ENCODE measurements at regions not wholly inside any gene's neighbourhood (a gene's known extent, or its start where the extent isn't known, plus 50 kb on each side); places are given as distances from the start of the nearest gene placed in this dataset.
"Not testable (repeated sequence)": the region's sequence is repeated elsewhere in the genome, so short reads cannot be mapped to it uniquely, and the experiment has no call there.

DNA sequence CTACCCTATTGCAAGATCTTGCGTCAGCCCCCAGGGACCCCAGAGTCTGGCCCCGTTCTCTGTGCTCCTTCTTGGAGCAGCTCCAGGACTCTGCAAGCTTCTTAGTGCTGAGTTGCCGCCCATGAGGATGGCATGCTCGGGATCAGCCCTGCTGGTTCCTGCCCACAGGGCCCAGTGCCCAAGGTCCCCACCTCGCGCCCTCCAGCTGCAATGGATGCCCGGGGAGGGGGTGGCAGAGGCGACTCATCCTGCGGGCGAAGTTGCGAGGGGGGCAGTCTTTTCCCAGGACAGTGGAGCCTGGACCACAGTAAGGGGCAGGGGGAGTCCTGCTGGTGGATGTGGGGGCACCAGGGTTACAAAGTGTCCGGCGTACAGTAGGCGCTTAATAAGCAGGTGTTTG is 261.9 kb downstream of the BCL2 start:
- Histone ChIP-seq H3K27me3 (ENCODE audit: control insufficient read depth in 3 of 3, insufficient read depth in 3 of 3, low read length in 3 of 3) (no peaks in the 10 kb centered on the region), H3K36me3 (ENCODE audit: control insufficient read depth in 3 of 3, insufficient read depth in 2 of 3, low read depth in 1 of 3, low read length in 3 of 3) (no peaks in the 10 kb centered on the region), H3K4me3 (ENCODE audit: low read depth in 1 of 3, low read length in 3 of 3) (no peak overlapping the region), H3K9me3 (ENCODE audit: control insufficient read depth in 2 of 2, insufficient read depth in 1 of 2, low read depth in 1 of 2, low read length in 1 of 2) (no peaks in the 10 kb centered on the region), H3K27ac (ENCODE audit: low read depth in 1 of 3, low read length in 2 of 3) (no peak overlapping the region), H3K4me1 (ENCODE audit: control insufficient read depth in 3 of 3, insufficient read depth in 2 of 3, low read depth in 1 of 3, low read length in 2 of 3) (no peaks in the 10 kb centered on the region)
- DNase-seq (no peak), FAIRE-seq (no peak)
- 93 to 95% (median 94%) methylated on average over 14 of the region's 14 CpGs for WGBS, 3 donors

DNA sequence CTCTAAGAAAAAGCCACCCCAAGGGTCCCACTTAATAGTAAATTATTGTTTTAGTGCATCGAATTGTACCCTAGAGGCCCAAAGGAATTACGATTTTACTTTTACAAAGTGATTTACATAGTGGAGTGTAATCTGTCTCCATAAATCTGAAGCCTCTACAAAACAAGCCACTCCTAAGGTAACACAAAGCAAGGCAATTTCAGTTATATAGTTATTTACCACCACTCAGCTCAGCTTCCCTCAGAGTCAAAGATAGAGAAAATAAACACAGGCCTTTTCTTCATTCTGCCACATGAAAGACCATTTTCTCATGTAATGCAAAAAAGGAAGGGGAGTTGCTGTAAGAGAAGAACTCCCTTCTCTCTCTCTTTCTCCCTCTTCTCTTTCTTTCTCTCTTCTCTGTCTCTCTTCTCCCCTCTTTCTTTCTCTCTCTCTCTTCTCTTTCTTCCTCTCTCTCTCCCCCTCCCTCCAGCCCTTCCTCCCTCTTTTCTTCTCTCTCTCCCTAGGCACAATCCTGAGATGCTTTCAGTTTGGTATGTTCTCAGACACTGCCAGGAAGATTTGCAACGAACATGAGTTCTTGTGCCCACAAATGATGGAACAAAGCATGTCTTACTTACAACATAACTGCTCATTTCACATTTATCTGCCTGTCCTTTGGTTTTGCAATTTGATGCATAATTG is 264.5 kb downstream of the BCL2 start:
- H3K36me3 ChIP-seq (ENCODE audit: control insufficient read depth in 3 of 3, insufficient read depth in 2 of 3, low read depth in 1 of 3, low read length in 3 of 3), result no peaks in the 10 kb centered on the region
- no peaks in the 10 kb centered on the region for H3K9me3 ChIP-seq (ENCODE audit: control insufficient read depth in 2 of 2, insufficient read depth in 1 of 2, low read depth in 1 of 2, low read length in 1 of 2)
- peaks cover 0 to 2% (median 0%) of the 10 kb centered on the region in 3 donors for H3K27me3 ChIP-seq (ENCODE audit: control insufficient read depth in 3 of 3, insufficient read depth in 3 of 3, low read length in 3 of 3)
- DNase-seq (no peak), FAIRE-seq (no peak)
- H3K4me3 ChIP-seq (ENCODE audit: low read depth in 1 of 3, low read length in 3 of 3), result no peak overlapping the region
- H3K4me1 ChIP-seq (ENCODE audit: control insufficient read depth in 3 of 3, insufficient read depth in 2 of 3, low read depth in 1 of 3, low read length in 2 of 3), result no peaks in the 10 kb centered on the region
- H3K27ac ChIP-seq (ENCODE audit: low read depth in 1 of 3, low read length in 2 of 3), result no peak overlapping the region
- 68 to 76% (median 72%) methylated on average over 3 of the region's 3 CpGs for WGBS, 3 donors

DNA sequence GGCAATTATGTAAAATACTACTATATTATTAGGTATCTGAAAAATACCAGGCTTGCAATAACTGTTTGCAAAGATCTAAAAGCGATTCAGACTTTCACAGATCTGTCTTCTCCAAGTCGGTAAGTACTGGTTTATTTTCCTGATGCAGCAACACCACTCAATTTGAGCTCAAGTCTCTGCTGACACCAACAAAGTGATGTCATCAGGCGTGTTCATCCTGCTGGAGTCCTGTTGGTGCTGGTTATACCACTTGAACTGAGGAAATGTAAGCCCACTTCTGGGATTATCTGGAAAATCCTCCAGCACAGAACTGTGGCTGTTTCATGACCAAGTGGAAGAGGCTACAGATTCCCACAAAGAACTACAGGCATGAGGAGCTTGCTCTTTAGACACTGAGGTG is 267.6 kb downstream of the BCL2 start:
- H3K27ac ChIP-seq (ENCODE audit: low read depth in 1 of 3, low read length in 2 of 3), result no peak overlapping the region
- no peak for DNase-seq
- FAIRE-seq, result no peak
- H3K4me3 ChIP-seq (ENCODE audit: low read depth in 1 of 3, low read length in 3 of 3), result no peak overlapping the region
- no peaks in the 10 kb centered on the region for H3K9me3 ChIP-seq (ENCODE audit: control insufficient read depth in 2 of 2, insufficient read depth in 1 of 2, low read depth in 1 of 2, low read length in 1 of 2)
- no peaks in the 10 kb centered on the region for H3K36me3 ChIP-seq (ENCODE audit: control insufficient read depth in 3 of 3, insufficient read depth in 2 of 3, low read depth in 1 of 3, low read length in 3 of 3)
- WGBS, 3 donors, result 83 to 86% (median 85%) methylated on average over 3 of the region's 3 CpGs
- peaks cover 0 to 2% (median 0%) of the 10 kb centered on the region in 3 donors for H3K27me3 ChIP-seq (ENCODE audit: control insufficient read depth in 3 of 3, insufficient read depth in 3 of 3, low read length in 3 of 3)
- no peaks in the 10 kb centered on the region for H3K4me1 ChIP-seq (ENCODE audit: control insufficient read depth in 3 of 3, insufficient read depth in 2 of 3, low read depth in 1 of 3, low read length in 2 of 3)

DNA sequence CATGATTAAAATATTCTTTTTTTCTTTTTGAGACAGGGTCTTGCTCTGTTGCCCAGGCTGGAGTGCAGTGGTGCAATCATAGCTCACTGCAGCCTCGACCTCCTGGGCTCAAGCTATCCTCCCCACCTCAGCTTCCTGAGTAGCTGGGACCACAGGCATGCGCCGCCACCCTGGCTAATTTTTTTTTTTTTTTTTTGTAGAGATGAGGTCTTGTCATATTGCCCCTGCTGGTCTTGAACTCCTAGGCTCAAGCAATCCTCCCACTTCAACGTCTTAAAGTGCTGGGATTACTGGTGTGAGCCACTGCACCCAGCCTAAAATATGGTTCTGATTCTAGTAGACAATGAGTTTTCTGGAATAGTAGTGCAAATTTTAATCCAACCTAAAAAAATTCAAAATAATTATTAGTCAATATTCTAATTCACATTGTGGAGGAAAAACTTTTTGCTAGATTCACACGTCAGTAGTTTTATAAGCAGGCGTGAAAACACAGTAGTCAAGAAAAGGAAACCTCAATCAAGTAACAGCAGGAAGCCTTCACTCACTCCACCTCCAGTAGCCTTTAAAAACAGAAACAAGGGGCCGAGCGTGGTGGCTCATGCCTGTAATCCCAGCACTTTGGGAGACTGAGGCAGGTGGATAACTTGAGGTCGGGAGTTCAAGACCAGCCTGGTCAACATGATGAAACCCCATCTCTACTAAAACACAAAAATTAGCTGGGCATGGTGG is 268.7 kb downstream of the BCL2 start:
- WGBS, 3 donors, result 67 to 83% (median 68%) methylated on average over 9 of the region's 9 CpGs
- not testable (repeated sequence) for H3K27me3 ChIP-seq (ENCODE audit: control insufficient read depth in 3 of 3, insufficient read depth in 3 of 3, low read length in 3 of 3); H3K27ac ChIP-seq (ENCODE audit: low read depth in 1 of 3, low read length in 2 of 3); H3K9me3 ChIP-seq (ENCODE audit: control insufficient read depth in 2 of 2, insufficient read depth in 1 of 2, low read depth in 1 of 2, low read length in 1 of 2); H3K4me3 ChIP-seq (ENCODE audit: low read depth in 1 of 3, low read length in 3 of 3); DNase-seq; H3K36me3 ChIP-seq (ENCODE audit: control insufficient read depth in 3 of 3, insufficient read depth in 2 of 3, low read depth in 1 of 3, low read length in 3 of 3); FAIRE-seq; H3K4me1 ChIP-seq (ENCODE audit: control insufficient read depth in 3 of 3, insufficient read depth in 2 of 3, low read depth in 1 of 3, low read length in 2 of 3)

DNA sequence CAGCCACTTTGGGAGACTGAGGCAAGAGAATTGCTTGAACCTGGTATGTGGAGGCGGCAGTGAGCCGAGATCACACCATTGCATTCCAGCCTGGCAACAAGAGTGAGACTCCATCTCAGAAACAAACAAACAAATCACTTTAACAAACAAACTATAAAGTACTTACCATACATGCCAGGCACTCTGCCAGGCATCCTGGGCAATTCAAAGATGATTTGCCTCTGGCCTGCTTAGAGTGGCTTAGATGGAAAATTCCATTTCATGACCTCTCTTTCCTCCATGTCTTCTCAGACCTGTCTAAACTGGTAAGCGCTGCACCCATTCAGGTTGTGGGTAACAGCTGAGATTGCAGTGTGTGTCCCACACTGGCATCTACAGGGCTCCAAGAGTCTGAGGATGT is 273.2 kb downstream of the BCL2 start:
- DNase-seq, result no peak
- FAIRE-seq, result no peak
- H3K9me3 ChIP-seq (ENCODE audit: control insufficient read depth in 2 of 2, insufficient read depth in 1 of 2, low read depth in 1 of 2, low read length in 1 of 2), result peaks cover 0 to 8% of the 10 kb centered on the region in 2 donors
- no peaks in the 10 kb centered on the region for H3K4me1 ChIP-seq (ENCODE audit: control insufficient read depth in 3 of 3, insufficient read depth in 2 of 3, low read depth in 1 of 3, low read length in 2 of 3)
- H3K27ac ChIP-seq (ENCODE audit: low read depth in 1 of 3, low read length in 2 of 3), result no peak overlapping the region
- 80 to 93% (median 91%) methylated on average over 3 of the region's 3 CpGs for WGBS, 3 donors
- H3K4me3 ChIP-seq (ENCODE audit: low read depth in 1 of 3, low read length in 3 of 3), result no peak overlapping the region
- no peaks in the 10 kb centered on the region for H3K27me3 ChIP-seq (ENCODE audit: control insufficient read depth in 3 of 3, insufficient read depth in 3 of 3, low read length in 3 of 3)
- H3K36me3 ChIP-seq (ENCODE audit: control insufficient read depth in 3 of 3, insufficient read depth in 2 of 3, low read depth in 1 of 3, low read length in 3 of 3), result no peaks in the 10 kb centered on the region

DNA sequence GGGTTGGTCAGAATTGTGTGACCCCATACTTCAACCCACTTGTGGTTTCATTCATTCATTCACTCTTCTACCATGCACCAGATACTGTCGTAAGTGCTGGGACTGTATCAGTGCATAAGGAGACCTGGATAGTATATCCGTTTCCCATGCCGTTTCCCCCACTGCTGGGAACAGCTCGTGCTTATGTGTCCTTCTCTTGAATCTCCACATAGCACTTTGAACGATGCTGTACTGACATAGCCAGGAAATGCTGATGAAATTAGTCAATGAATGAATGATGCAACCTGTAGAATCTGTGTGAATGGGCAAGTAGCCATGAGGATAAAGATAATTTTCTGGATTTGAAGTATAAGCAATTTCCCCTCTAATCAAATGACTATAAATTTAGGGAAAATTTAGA is 276.1 kb downstream of the BCL2 start:
- no peak overlapping the region for H3K4me3 ChIP-seq (ENCODE audit: low read depth in 1 of 3, low read length in 3 of 3)
- 84 to 93% (median 88%) methylated on average over 5 of the region's 5 CpGs for WGBS, 3 donors
- FAIRE-seq, result no peak
- no peaks in the 10 kb centered on the region for H3K4me1 ChIP-seq (ENCODE audit: control insufficient read depth in 3 of 3, insufficient read depth in 2 of 3, low read depth in 1 of 3, low read length in 2 of 3)
- DNase-seq, result no peak
- peaks cover 0 to 8% of the 10 kb centered on the region in 2 donors for H3K9me3 ChIP-seq (ENCODE audit: control insufficient read depth in 2 of 2, insufficient read depth in 1 of 2, low read depth in 1 of 2, low read length in 1 of 2)
- H3K27ac ChIP-seq (ENCODE audit: low read depth in 1 of 3, low read length in 2 of 3), result no peak overlapping the region
- no peaks in the 10 kb centered on the region for H3K36me3 ChIP-seq (ENCODE audit: control insufficient read depth in 3 of 3, insufficient read depth in 2 of 3, low read depth in 1 of 3, low read length in 3 of 3)
- H3K27me3 ChIP-seq (ENCODE audit: control insufficient read depth in 3 of 3, insufficient read depth in 3 of 3, low read length in 3 of 3), result peaks cover 0 to 4% (median 0%) of the 10 kb centered on the region in 3 donors

DNA sequence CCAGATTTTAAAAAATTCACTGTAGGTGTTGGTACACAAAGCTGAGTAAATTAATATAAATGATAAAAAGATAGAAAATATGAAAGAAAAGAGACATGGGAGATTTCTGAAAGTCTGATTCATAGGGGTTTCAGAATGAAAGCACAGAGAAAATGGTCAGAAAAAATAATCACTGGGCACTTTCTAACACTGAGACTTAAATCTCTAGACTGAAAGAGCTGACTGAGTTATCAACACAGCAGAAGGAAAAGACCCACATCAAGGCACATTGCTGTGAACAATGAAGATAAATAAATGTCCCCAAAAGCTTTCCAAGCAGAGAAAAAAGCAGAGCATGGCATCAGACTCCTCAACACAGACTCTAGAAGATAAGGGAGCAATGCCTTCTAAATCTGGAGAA is 277.2 kb downstream of the BCL2 start:
- Histone ChIP-seq H3K4me3 (ENCODE audit: low read depth in 1 of 3, low read length in 3 of 3) (no peak overlapping the region), H3K9me3 (ENCODE audit: control insufficient read depth in 2 of 2, insufficient read depth in 1 of 2, low read depth in 1 of 2, low read length in 1 of 2) (peaks cover 0 to 8% of the 10 kb centered on the region in 2 donors), H3K4me1 (ENCODE audit: control insufficient read depth in 3 of 3, insufficient read depth in 2 of 3, low read depth in 1 of 3, low read length in 2 of 3) (no peaks in the 10 kb centered on the region), H3K27me3 (ENCODE audit: control insufficient read depth in 3 of 3, insufficient read depth in 3 of 3, low read length in 3 of 3) (peaks cover 0 to 4% (median 0%) of the 10 kb centered on the region in 3 donors), H3K36me3 (ENCODE audit: control insufficient read depth in 3 of 3, insufficient read depth in 2 of 3, low read depth in 1 of 3, low read length in 3 of 3) (no peaks in the 10 kb centered on the region), H3K27ac (ENCODE audit: low read depth in 1 of 3, low read length in 2 of 3) (no peak overlapping the region)
- no peak for FAIRE-seq
- DNase-seq, result no peak

DNA sequence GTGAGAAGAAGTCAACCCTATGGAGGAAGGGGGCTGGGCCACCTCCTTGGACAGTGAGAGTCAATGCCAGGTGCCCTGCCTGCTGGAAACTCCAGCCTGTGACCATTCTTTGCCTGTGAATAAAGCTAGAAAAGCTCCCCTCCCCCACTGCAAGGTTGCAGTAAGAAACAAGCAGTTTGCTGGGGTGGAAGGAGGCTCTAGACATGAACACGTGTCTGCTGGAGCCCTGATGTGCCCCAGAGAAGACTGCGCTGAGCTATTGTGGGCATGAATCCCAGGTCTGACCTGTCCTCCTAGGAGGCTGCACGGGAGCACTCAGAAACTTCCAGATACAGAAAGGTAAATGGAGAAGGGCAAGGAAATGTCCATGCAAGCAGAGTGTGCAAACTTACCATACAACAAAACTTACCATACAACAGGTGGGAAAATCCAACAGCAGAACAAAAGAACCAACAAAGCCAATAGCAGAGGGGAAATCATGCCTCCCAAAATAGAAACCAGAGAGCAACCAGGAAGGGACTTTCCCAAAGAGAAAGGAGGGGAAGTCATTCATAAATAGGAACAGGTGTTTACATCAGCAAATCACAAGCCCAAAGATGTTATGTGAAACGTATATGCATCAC is 278.7 kb downstream of the BCL2 start:
- Histone ChIP-seq H3K9me3 (ENCODE audit: control insufficient read depth in 2 of 2, insufficient read depth in 1 of 2, low read depth in 1 of 2, low read length in 1 of 2) (peaks cover 0 to 8% of the 10 kb centered on the region in 2 donors), H3K4me3 (ENCODE audit: low read depth in 1 of 3, low read length in 3 of 3) (no peak overlapping the region), H3K27ac (ENCODE audit: low read depth in 1 of 3, low read length in 2 of 3) (no peak overlapping the region), H3K36me3 (ENCODE audit: control insufficient read depth in 3 of 3, insufficient read depth in 2 of 3, low read depth in 1 of 3, low read length in 3 of 3) (no peaks in the 10 kb centered on the region), H3K27me3 (ENCODE audit: control insufficient read depth in 3 of 3, insufficient read depth in 3 of 3, low read length in 3 of 3) (peaks cover 0 to 4% (median 0%) of the 10 kb centered on the region in 3 donors), H3K4me1 (ENCODE audit: control insufficient read depth in 3 of 3, insufficient read depth in 2 of 3, low read depth in 1 of 3, low read length in 2 of 3) (no peaks in the 10 kb centered on the region)
- DNase-seq, result no peak
- 56 to 63% (median 61%) methylated on average over 4 of the region's 4 CpGs for WGBS, 3 donors
- no peak for FAIRE-seq

Data from small intestine (tissue), 7 donors.